ENCODE measurements at regions not wholly inside any gene's neighbourhood (a gene's known extent, or its start where the extent isn't known, plus 50 kb on each side); places are given as distances from the start of the nearest gene placed in this dataset.

- no peak for DNase-seq
- Histone ChIP-seq H3K4me1 (no peaks in the 10 kb centered on the region), H3K36me3 (no peaks in the 10 kb centered on the region), H3K9me3 (no peaks in the 10 kb centered on the region), H3K27me3 (no peaks in the 10 kb centered on the region), H3K4me3 (no peak overlapping the region), H3K27ac (no peak overlapping the region)
- 47% methylated on average over 5 of the region's 5 CpGs for WGBS (ENCODE audit: insufficient coverage, low coverage, low lambda C conversion rate, missing lambda C conversion rate)
- intact Hi-C loops (cut with DNase I): no loop called here
- no peak for TF ChIP-seq POLR2A (IDR thresholded peaks at IDR 0.05)
- no peak for TF ChIP-seq CTCF (IDR thresholded peaks at IDR 0.05)
- no peak for ATAC-seq
Measured at GRCh38 chr14:29446971-29447370, 480.7 kb downstream of the PRKD1 start.

GRCh38 chr14:29451941-29452340 lies 475.7 kb downstream of the PRKD1 start:
- DNase-seq (no peak), ATAC-seq (no peak)
- Histone ChIP-seq H3K27ac (no peak overlapping the region), H3K4me1 (no peaks in the 10 kb centered on the region), H3K9me3 (no peaks in the 10 kb centered on the region), H3K4me3 (no peak overlapping the region), H3K36me3 (no peaks in the 10 kb centered on the region), H3K27me3 (no peaks in the 10 kb centered on the region)
- WGBS (ENCODE audit: insufficient coverage, low coverage, low lambda C conversion rate, missing lambda C conversion rate): 47% methylated on average over 2 of the region's 2 CpGs
- intact Hi-C loops (cut with DNase I): no loop called here
- TF ChIP-seq POLR2A (IDR thresholded peaks at IDR 0.05): no peak
- no peak for TF ChIP-seq CTCF (IDR thresholded peaks at IDR 0.05)

- DNase-seq: no peak
- no peak overlapping the region for H3K27ac ChIP-seq
- intact Hi-C loops (cut with DNase I): no loop called here
- no peaks in the 10 kb centered on the region for H3K36me3 ChIP-seq
- TF ChIP-seq POLR2A (IDR thresholded peaks at IDR 0.05): no peak
- no peaks in the 10 kb centered on the region for H3K27me3 ChIP-seq
- H3K4me1 ChIP-seq: no peaks in the 10 kb centered on the region
- H3K9me3 ChIP-seq: no peaks in the 10 kb centered on the region
- ATAC-seq: no peak
- H3K4me3 ChIP-seq: no peak overlapping the region
Measured at GRCh38 chr14:29453045-29453444, 474.6 kb downstream of the PRKD1 start.

- DNase-seq: no peak
- WGBS (ENCODE audit: insufficient coverage, low coverage, low lambda C conversion rate, missing lambda C conversion rate): 31% methylated on average over 4 of the region's 4 CpGs
- intact Hi-C loops (cut with DNase I): no loop called here
- TF ChIP-seq POLR2A (IDR thresholded peaks at IDR 0.05): no peak
- no peak for TF ChIP-seq CTCF (IDR thresholded peaks at IDR 0.05)
- H3K9me3 ChIP-seq: no peaks in the 10 kb centered on the region
- H3K27ac ChIP-seq: no peak overlapping the region
- no peaks in the 10 kb centered on the region for H3K4me1 ChIP-seq
- ATAC-seq: no peak
- no peaks in the 10 kb centered on the region for H3K27me3 ChIP-seq
- H3K36me3 ChIP-seq: no peaks in the 10 kb centered on the region
- H3K4me3 ChIP-seq: no peak overlapping the region
Measured at GRCh38 chr14:29454026-29454693, 473.5 kb downstream of the PRKD1 start.

DNA sequence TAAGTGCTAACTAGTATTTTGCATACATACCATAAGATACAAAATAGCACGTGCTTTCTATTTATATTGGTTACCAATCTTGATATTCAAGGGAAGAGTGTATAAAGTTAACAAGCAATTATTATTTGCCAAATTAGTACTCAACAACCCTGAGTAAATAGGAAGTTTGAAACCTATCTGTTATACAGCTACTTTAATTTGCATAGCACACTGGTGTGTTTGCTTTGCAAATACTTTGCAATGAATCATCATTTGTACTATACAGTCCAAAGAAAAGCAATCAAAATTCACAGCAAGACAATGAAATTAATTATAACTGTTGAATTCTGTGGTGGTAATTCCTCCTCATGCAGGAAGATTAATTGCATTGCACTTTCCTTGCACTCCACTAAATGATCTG lies 469.1 kb downstream of the PRKD1 start:
- WGBS (ENCODE audit: insufficient coverage, low coverage, low lambda C conversion rate, missing lambda C conversion rate): 24% methylated on average over 1 of the region's 1 CpG
- intact Hi-C loops (cut with DNase I): no loop called here
- DNase-seq (no peak), ATAC-seq (no peak)
- Histone ChIP-seq H3K27ac (no peak overlapping the region), H3K4me3 (no peak overlapping the region), H3K9me3 (no peaks in the 10 kb centered on the region), H3K4me1 (no peaks in the 10 kb centered on the region), H3K27me3 (no peaks in the 10 kb centered on the region), H3K36me3 (no peaks in the 10 kb centered on the region)
- TF ChIP-seq CTCF (IDR thresholded peaks at IDR 0.05): no peak
- TF ChIP-seq POLR2A (IDR thresholded peaks at IDR 0.05): no peak
